ENCODE measurements at regions not wholly inside any gene's neighbourhood (a gene's known extent, or its start where the extent isn't known, plus 50 kb on each side); places are given as distances from the start of the nearest gene placed in this dataset.

- TF ChIP-seq PRDM10 (CRISPR knock-in tag; IDR thresholded peaks at IDR 0.05; ENCODE audit: low read depth): no peak
- no peak for TF ChIP-seq ZNF432 (CRISPR knock-in tag; IDR thresholded peaks at IDR 0.05; ENCODE audit: borderline replicate concordance)
- TF ChIP-seq HES4 (CRISPR knock-in tag; IDR thresholded peaks at IDR 0.05; ENCODE audit: borderline replicate concordance): no peak
- TF ChIP-seq BCLAF1 (IDR thresholded peaks at IDR 0.05): no peak
- TF ChIP-seq ZNF546 (CRISPR knock-in tag; conservative IDR thresholded peaks at IDR 0.05): no peak
Observed at GRCh38 chr14:97280526-97280925, 483.3 kb downstream of the VRK1 start (continued).

- 2% methylated on average over 3 of the region's 3 CpGs for whole genome bisulfite sequencing (ENCODE audit: low lambda C conversion rate)
- Histone ChIP-seq H3K9ac (ENCODE audit: insufficient read depth, low read depth, low read length) (no peak overlapping the region), H3K36me3 (replicated peaks in 1 of 2; ENCODE audit: control insufficient read depth in 1 of 2, insufficient read depth in 2 of 2, low read length in 2 of 2) (no peaks in the 10 kb centered on the region), H3K4me3 (replicated peaks in 1 of 3; ENCODE audit: insufficient read depth in 1 of 3, low read depth in 2 of 3, low read length in 3 of 3) (no peak overlapping the region), H3K4me1 (ENCODE audit: insufficient read depth, low read length) (no peaks in the 10 kb centered on the region), H2AFZ (ENCODE audit: low read length) (no peak overlapping the region), H3K27ac (ENCODE audit: extremely low read length, insufficient read depth, low read length) (no peak overlapping the region), H4K20me1 (ENCODE audit: insufficient read depth, low read length) (no peaks in the 10 kb centered on the region), H3K4me2 (ENCODE audit: low read depth, low read length) (no peak overlapping the region), H3K27me3 (ENCODE audit: control insufficient read depth in 1 of 2, insufficient read depth in 2 of 2, low read length in 2 of 2) (no peaks in the 10 kb centered on the region), H3K79me2 (ENCODE audit: insufficient read depth, low read length) (no peaks in the 10 kb centered on the region), H3K9me3 (ENCODE audit: low read length) (no peaks in the 10 kb centered on the region)
- BruUV-seq (replicated peaks): no TSS peak
- TF ChIP-seq USF2 (IDR thresholded peaks at IDR 0.05; ENCODE audit: low read depth, low read length) (no peak), USF2 (CRISPR knock-in tag; IDR thresholded peaks at IDR 0.05; ENCODE audit: borderline replicate concordance) (no peak), ZNF614 (CRISPR knock-in tag; IDR thresholded peaks at IDR 0.05; ENCODE audit: borderline replicate concordance) (no peak), ZNF292 (CRISPR knock-in tag; IDR thresholded peaks at IDR 0.05; ENCODE audit: borderline replicate concordance, low read depth) (no peak), BRD4 (CRISPR knock-in tag; IDR thresholded peaks at IDR 0.05) (no peak), LCORL (IDR thresholded peaks at IDR 0.05) (no peak), LCORL (CRISPR knock-in tag; IDR thresholded peaks at IDR 0.05) (no peak), ZNF788 (CRISPR knock-in tag; IDR thresholded peaks at IDR 0.05; ENCODE audit: borderline replicate concordance) (no peak), FOXM1 (CRISPR knock-in tag; IDR thresholded peaks at IDR 0.05) (no peak), STAG1 (CRISPR knock-in tag; IDR thresholded peaks at IDR 0.05) (no peak)
- FAIRE-seq (no peak), ATAC-seq (no peak), DNase-seq (ENCODE audit: low spot score) (no peak)
- POLR2A ChIA-PET: no interaction called here
- CTCF ChIA-PET (ENCODE audit: low intra/inter-chr PET ratio, low total read pairs): no interaction called here
- in situ Hi-C loops (cut with HindIII; ENCODE audit: extremely low pct_ligation_motif_present, low pct_unique_long_range_greater_than_20kb): no loop called here
- intact Hi-C loops (cut with micrococcal nuclease; ENCODE audit: unreplicated experiment): no loop called here
Observed at GRCh38 chr14:97281741-97282140, 484.6 kb downstream of the VRK1 start.

Data from HepG2 (cell line).